Urothelium cell line (cell line): ENCODE measurements at regions not wholly inside any gene's neighbourhood (a gene's known extent, or its start where the extent isn't known, plus 50 kb on each side); places are given as distances from the start of the nearest gene placed in this dataset.
A peak's percentile ranks its signal among the peaks of the same experiment; 100 is the strongest.

Source experiments
- DNase-seq: peaks from one replicate; pipeline ENCODE4 v3.0.0; 2011; ENCODE audit warnings: low spot score, mixed read lengths
- FAIRE-seq: peaks from 2 replicates; lab custom pipeline; 2011; peaks lifted over from hg19 to GRCh38; lab: Jason Lieb, UNC

DNA sequence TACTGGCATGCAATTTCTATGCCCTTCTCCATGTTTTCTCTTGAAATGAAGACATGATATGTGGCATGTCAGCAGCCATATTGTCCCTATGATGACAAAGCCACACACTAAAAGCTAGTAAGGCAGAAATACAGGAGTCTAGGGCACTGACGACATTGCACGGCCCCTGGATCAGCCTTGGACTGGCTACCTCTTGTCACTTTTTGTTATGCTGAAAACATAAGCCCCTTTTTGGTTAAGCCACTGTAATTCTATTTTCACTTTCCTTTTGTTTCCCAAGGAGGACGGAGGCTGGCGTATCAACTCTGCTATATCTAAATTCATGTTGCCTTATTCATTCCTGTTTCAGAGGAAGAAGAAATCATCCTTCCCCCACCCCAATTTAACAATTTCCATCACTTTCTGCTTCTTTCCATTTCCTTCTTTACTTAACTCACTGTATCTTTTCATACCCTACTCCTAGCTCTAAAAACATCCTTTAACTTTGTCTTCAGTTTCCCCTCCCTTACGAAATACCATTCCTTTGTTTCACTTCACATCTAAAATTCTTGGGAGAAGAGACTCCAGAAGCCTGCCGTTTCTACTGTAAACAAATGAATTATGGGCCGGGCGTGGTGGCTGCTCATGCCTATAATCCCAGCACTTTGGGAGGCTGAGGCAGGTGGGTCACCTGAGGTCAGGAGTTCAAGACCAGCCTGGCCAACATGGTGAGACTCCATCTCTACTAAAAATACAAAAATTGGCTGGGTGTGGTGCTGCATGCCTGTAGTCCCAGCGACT is 364.1 kb downstream of the PCNX1 start:
- FAIRE-seq = peak; percentile 50

DNA sequence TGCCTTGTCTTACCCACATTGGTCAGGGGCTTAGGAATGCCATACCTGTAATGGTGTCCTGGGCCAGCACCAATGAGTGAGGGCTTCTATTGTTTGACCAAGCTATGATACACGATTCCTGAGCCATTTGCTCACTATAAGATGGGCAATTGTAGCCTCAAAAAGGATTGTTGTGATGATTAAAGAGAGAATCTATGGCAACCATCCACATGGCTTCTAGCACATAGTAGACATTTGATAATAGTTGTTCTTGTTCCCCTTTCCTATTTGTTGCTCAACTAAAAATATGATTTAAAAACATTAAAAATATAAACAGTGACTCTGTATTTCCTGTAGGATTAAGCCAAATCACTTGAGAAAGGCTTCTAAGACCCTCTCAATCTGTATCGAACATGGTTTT is 366.1 kb downstream of the PCNX1 start:
- DNase-seq = no peak
- no peak for FAIRE-seq

More for the DNA sequence above, 364.1 kb downstream of the PCNX1 start:
- no peak for DNase-seq

DNA sequence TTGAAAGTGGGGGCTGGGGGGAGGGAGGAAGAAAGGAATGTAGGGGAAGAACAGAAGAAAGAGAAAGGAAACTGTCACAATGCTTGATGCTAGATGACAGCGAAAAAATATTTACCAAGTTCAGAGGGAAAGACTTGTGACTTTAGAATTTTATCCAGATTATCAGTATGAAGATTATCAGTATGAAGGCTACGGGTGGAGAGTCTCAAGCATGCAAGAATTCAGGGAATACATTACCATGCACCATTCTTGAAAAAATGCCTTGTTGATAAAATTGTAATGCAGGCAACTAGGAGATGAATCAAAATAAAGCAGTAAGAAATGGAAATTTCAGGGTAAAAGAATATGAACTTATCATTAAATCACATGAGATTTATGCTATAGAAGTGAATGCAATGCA is 376.8 kb downstream of the PCNX1 start:
- FAIRE-seq (no peak), DNase-seq (no peak)

DNA sequence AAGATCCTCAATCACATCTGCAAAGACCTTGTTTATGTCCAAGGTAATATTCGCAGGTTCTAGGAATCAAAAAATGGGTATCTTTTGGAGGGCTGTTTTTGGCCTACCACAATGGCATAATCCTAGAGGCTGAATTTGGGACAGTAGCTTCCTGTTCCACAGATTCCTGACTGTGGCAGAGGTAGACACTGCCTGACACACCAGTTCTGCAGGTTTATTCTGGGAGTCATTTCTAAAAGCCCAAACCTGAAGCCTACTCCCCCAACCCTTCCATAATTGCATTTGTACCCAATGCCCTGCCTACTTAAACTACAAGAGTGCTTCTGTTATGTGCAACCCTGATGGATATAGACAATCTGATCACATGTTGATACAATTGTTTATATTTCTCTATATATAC is 378.9 kb downstream of the PCNX1 start:
- DNase-seq (no peak), FAIRE-seq (no peak)

DNA sequence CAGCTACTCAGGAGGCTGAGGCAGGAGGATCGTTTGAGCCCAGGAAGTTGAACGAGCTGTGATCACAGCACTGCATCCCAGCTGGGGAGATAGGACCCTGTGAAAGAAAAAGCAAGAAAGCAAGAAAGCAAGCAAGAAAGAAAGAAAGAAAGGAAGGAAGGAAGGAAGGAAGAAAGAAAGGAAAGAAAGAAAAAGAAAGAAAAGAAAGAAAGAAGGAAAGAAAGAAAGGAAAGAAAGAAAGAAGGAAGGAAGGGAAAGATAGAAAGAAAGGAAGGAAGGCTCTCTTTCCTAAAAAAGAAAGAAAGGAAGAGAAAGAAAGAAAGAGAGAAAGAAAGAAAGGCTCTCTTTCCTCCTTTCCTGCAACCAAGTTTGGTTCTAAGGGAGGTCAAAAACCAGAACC is 380.3 kb downstream of the PCNX1 start:
- no peak for FAIRE-seq
- DNase-seq = no peak

DNA sequence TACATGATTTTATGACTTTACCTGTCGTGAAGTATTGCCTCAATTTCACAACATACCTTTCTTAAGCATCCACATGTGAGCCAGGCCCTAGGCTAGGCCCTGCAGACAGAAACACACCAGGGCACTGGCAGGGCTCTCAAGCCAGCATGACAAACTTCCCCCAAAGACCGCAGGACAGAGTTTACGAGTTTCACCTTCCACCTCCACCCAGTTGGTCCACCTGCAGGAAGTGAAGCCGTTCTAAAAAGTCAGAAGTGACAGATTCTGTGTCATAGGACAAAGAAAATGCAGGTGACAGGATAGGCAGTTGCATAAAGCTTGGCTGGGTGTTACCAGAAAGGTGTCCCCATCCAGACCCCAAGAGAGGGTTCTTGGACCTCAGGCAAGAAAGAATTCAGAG is 382.3 kb downstream of the PCNX1 start:
- DNase-seq (no peak), FAIRE-seq (no peak)

DNA sequence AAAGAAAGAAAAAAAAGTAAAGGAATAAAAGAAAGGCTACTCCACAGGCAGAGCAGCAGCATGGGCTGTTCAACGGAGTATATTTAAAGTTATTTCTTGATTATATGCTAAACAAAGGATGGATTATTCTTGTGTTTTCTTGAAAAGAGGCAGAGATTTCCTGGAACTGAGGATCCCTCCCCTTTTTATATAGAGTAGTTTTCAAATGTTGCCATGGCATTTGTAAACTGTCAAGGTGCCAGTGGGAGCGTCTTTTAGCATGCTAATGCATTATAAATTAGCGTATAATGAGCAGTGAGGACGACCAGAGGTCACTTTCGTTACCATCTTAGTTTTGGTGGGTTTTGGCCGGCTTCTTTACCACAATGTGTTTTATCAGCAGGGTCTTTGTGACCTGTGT is 383.0 kb downstream of the PCNX1 start:
- no peak for FAIRE-seq
- no peak for DNase-seq

DNA sequence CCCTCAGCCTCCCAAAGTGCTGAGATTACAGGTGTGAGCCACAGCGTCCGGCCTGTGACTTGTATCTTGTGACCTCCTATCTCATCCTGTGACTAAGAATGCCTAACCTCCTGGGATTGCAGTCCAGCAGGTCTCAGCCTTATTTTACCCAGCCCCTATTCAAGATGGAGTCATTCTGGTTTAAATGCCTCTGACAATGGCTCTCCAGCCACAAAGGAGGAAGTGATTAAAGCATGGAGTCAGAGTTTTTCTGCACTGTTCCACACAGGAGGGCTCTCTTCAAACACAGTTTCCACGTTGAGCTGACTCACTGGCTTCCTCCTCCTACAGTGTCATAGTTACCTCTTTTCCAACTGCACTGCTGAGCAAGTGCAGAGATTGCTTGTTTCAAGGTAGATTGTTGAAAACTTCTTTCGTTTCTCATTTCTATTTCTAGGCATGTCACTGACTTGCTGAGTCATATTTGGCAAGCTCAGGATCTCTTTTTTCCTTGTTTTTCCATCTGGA is 383.8 kb downstream of the PCNX1 start:
- FAIRE-seq = peak; percentile 77
- DNase-seq = peak; percentile 76

DNA sequence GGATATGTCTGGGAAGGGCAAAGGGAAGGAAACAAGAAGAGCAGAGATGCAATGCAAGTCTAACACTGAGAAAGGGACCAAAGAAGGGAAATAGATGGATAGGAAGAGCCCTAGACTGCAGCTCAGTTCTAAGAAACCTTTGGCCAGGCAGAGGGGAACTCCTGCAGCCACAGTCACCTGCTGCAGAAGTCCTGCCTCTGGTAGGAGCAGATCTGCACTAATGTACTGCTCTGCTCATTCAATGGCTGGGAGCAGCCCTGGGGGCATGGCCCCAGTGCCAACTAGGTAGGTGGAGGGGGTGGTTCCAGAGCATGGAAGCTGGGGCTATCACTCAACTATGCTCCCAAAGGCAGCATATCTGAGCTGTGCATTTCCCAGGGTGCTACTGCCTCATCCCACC is 388.9 kb downstream of the PCNX1 start:
- DNase-seq (no peak), FAIRE-seq (peak; percentile 13)

DNA sequence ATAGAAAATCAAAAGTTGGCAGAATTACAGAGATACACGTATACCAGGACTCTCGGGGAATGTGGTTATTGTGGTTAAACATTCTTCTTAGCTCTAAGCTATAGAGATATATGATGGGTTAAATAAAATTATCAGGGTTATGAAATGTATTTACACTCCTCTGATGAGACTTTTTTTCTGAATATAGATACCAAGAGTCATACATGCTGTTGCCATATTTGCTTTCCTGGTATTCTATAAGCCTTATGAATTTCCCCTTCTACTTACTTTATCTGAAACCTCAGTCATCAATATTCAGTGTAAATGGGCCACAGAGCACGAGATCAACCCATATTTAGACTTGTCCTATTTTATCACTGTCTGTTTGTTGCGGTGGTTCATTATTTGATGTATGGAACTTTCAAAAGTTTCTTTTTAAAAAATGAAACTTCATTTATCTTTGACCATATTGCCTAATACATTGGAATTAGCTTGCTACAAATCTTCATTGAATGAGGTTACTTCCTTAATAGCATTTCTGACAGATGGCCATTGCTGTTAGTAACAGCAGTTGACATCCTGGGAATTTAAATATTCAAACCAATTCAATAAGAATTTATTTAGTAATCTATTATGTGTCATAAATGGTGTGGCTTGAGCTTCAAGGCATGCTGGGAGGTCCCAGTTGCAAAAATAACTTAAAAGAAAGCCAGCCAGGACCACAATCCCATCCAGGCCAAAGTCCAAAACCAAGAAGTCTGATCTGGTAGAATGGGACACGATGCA is 393.5 kb downstream of the PCNX1 start:
- DNase-seq (no peak), FAIRE-seq (no peak)

DNA sequence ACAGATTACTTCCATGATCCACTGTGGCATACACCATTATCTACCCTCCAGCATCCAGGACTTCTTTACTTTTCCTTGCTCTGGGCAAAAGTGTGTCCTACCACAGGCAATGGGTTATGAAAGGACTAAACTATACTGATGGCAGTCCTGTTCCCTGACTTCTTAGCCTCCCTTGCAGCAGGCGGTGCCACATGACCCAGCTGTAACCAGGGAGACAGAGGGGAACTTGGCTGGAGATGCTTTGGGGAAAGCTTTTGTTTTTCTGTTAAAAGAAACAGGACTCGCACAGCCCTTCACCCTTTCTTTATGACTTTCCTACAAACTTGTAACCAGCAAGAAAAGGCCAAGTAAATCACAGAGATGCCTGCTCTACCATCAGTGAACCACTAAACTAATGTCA is 394.4 kb downstream of the PCNX1 start:
- DNase-seq = no peak
- FAIRE-seq = no peak

DNA sequence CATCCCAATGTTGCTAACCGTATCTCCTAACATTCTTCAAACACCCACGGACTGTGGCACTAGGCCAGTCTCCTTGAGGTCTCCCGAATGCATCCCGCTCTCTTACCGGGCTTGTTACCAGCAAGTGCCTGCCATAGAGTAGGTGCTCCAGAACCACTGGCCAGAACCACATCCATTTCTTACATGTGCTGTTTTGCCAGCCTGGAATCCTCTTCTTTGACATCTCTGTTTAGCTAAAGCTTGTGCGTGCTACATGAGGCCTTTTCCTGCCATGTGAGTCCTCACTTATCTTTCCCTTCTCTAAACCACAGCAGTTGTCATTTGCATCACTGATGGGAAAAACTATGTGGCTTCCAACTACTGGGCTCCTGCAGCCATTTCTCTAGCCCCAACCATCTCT is 397.4 kb downstream of the PCNX1 start:
- peak; percentile 55 for FAIRE-seq
- no peak for DNase-seq

DNA sequence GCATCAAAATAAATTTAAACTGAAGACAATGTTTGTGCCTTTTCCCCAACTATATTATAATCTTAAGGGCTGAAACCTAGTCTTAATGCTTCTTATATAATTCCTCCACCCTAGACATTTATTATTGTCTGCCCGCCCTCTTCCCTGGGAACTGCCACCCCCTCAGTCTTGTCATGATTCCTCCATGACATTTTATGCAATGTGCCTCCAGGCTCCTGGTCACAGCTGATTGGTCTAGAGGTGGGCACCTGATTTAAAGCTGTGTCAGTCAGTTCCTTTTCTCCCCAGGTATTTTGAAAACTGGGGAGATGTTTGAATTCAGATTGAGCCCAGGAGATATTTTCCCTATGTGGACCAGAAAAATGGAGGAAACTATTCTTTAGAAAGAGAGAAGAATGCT is 401.4 kb downstream of the PCNX1 start:
- DNase-seq = no peak
- no peak for FAIRE-seq

DNA sequence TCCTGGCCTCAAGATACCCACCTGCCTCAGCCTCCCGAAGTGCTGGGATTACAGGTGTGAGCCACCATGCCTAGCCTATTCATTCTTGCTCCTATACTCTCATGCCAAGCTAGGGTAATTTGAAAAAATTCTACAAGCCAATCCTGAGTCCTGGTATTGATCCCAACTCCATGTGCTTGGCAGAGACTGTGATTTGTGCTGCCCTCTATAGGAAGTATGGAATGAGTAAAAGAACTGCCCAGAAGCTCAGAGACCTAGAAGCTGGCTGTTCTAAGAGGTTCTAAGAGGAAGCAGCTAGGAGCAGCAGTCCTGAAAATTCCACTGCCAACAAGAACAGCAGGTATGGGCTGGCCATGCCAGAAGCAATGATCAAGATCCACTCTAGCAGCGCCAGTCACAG is 402.5 kb downstream of the PCNX1 start:
- FAIRE-seq (peak; percentile 71), DNase-seq (no peak)

DNA sequence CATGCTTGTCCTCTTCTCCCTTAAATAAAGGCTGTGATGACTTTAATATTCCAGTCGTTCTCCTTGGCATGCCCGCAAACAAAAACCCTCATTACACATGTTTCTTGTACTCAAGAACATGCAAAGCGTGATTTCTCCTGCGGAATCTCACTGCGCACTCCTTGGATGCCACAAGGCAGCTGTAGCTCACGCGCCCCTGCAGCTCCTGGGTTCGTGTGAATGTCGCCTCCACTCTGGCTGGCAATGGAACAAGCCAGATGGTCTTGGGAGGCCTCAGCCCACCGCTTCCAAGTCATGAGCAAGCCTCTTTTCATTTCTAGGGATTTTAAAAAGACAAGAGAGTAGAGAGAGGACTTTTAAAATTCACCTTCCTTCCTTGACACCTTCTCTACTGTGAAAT is 403.8 kb downstream of the PCNX1 start:
- FAIRE-seq (no peak), DNase-seq (no peak)

DNA sequence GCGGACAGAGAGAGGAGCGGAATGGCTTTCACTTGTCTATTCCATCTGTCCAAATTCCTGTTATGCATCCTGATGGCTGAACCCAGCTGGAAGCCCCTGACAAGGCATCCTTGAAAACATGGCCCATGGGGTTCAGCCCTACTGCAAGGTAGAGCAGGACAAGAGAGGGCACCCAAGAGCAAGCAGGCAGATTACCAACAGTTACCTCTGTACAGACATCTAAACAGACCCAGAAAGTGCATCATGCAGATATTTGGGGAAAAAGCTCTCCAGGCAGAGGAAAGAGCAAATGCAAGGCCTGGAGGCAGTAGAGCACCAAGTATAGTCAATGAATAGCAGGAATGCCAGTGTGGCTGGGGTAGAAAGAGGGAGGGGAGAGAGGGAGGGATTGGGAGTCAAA is 407.5 kb downstream of the PCNX1 start:
- DNase-seq (no peak), FAIRE-seq (peak; percentile 52)

DNA sequence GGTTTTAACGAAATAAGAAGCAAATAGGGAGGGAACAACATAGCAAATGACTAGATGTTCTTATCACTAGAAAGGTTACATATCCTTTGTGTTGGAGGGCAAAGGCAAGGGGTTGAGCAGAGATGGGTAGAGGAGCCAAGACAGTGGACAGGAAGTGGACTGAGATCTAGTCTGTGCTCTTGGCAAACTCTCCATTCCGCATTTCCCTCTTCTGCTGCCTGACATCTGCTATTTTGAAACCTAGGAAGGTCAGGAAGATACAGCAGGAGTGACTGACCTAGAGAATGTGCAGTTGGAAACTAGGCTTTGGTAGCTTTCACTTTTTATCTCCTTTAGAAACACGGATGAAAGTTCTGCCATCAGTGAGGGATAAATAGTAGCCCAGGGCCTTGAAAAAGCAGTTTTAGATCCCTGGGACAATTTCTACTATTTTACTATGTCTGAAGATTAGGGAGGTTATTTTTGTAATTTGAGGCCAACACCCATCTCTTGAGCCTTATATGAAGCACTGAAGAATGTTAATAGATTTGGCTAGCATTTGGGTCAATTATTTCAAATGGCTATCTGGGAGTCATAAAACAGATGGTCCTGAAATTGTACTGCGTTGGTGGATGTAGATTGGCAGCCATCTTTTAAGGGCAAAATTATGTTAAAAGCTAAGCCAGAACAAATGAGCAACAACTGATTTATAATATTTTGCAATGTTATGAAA is 410.3 kb downstream of the PCNX1 start:
- DNase-seq (no peak), FAIRE-seq (peak; percentile 71)

DNA sequence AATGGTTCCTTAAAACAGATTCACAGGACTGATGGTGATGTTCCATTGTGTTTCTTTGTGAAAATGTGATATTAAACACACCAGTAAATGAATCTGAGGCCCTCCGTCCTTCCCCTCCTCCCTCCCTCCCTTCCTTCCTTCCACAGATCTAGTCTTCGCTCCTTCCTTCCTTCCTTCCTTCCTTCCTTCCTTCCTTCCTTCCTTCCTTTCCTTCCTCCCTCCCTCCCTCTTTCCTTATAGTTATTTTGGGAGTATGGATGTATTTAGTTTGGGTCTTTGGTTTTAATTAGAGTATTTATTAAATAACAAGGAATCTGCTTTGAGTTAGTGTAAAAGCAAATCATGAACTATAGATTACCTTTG is 410.8 kb downstream of the PCNX1 start:
- DNase-seq (no peak), FAIRE-seq (peak; percentile 9)

DNA sequence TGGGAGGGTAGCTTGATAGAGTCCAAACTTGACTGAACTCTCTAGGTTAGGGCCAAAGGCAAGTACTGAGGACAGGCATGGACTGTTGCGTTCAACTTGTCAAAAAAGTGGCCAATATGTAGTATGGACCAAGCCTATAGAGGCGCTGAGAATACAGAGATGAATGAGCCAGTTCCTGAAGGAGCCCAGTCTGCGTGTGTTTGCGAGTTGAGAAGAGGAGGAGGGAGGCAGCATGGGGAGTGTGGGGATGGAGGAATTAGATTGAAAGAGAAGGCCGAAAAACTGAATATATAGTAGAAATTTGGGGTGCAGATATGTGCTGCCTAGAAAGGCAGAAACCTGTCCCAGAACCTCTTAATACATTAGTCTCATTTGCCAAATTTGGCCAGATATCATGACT is 412.4 kb downstream of the PCNX1 start:
- DNase-seq (peak; percentile 61), FAIRE-seq (no peak)

DNA sequence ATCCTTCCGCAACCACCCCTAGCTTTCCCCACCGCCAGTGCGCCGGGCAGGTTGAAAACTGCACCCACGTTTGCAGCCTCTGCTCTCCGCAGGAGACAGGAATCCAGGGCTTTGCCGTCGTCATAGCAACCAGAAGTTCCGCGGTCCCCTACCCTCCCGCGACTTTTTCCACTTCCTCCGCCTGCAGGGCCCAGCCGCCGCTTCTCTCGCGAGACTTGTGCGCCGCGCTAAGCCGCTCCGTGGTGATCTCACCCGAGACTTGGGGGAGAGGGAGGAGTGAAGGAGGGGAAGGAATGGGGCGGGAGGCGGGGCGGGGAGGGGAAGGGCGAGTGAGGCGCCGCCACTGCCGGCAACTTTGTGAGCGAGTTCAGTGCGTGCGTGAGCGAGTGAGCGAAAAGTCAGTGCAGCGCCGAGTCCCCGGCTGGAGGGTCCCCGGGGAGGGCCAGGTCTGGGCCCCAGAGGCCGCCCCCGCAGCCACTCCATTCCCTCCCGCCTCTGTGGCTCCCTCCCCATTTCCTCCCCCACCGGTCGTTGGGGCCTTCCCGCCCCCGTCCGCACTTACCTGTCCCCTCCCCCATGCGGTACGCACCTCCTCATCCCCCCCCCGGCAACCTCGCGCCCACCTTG is 413.0 kb downstream of the PCNX1 start, which contains the start of gene SIPA1L1:
TSS of gene SIPA1L1 (plus strand) at position 370 of the 627 bp plus-strand sequence.
- peak; percentile 97 for FAIRE-seq

More for the DNA sequence above, 413.0 kb downstream of the PCNX1 start, which contains the start of gene SIPA1L1:
- DNase-seq = peak; percentile 100
